GM18870 (cell line): ENCODE measurements at regions not wholly inside any gene's neighbourhood (a gene's known extent, or its start where the extent isn't known, plus 50 kb on each side); places are given as distances from the start of the nearest gene placed in this dataset.
"Not testable (repeated sequence)": the region's sequence is repeated elsewhere in the genome, so short reads cannot be mapped to it uniquely, and the experiment has no call there.

Source experiments
- ATAC-seq: cut with Tn5 transposase; IDR thresholded peaks from one replicate; pipeline ENCODE4 v1.9.1; 2021; ENCODE audit warnings: moderate library complexity; ENCODE audit not compliant: unreplicated experiment

GRCh38 chr1:99361406-99361805 is 97.1 kb downstream of the PLPPR4 start:
- ATAC-seq: no peak

GRCh38 chr1:99363531-99363930 is 99.2 kb downstream of the PLPPR4 start:
- ATAC-seq: no peak

GRCh38 chr1:99365141-99365540 is 100.8 kb downstream of the PLPPR4 start:
- ATAC-seq: no peak

GRCh38 chr1:99365545-99365944 is 101.3 kb downstream of the PLPPR4 start:
- ATAC-seq: no peak

GRCh38 chr1:99369154-99369553 is 104.9 kb downstream of the PLPPR4 start:
- ATAC-seq: no peak

- ATAC-seq: no peak
These were observed 106.2 kb downstream of the PLPPR4 start for GRCh38 chr1:99370476-99370875.

- no peak for ATAC-seq
These were observed 107.1 kb downstream of the PLPPR4 start for GRCh38 chr1:99371413-99371812.

GRCh38 chr1:99374109-99374508 is 109.8 kb downstream of the PLPPR4 start:
- no peak for ATAC-seq

- not testable (repeated sequence) for ATAC-seq
These were observed 110.4 kb downstream of the PLPPR4 start for GRCh38 chr1:99374693-99375092.

GRCh38 chr1:99384021-99384420 is 119.7 kb downstream of the PLPPR4 start:
- no peak for ATAC-seq

GRCh38 chr1:99385852-99386251 is 121.6 kb downstream of the PLPPR4 start:
- no peak for ATAC-seq

GRCh38 chr1:99396389-99396788 is 132.1 kb downstream of the PLPPR4 start:
- no peak for ATAC-seq

- no peak for ATAC-seq
These were observed 132.7 kb downstream of the PLPPR4 start for GRCh38 chr1:99397029-99397428.

- no peak for ATAC-seq
These were observed 133.6 kb downstream of the PLPPR4 start for GRCh38 chr1:99397863-99398262.

- ATAC-seq: not testable (repeated sequence)
These were observed 137.3 kb downstream of the PLPPR4 start for GRCh38 chr1:99401556-99401955.

GRCh38 chr1:99404399-99404798 is 140.1 kb downstream of the PLPPR4 start:
- not testable (repeated sequence) for ATAC-seq

GRCh38 chr1:99405325-99405724 is 141.0 kb downstream of the PLPPR4 start:
- ATAC-seq: not testable (repeated sequence)

GRCh38 chr1:99407018-99407417 is 142.7 kb downstream of the PLPPR4 start:
- ATAC-seq: no peak

GRCh38 chr1:99424087-99424486 is 159.8 kb downstream of the PLPPR4 start:
- ATAC-seq: no peak

- no peak for ATAC-seq
These were observed 165.5 kb downstream of the PLPPR4 start for GRCh38 chr1:99429754-99430153.

- ATAC-seq: no peak
These were observed 174.5 kb downstream of the PLPPR4 start for GRCh38 chr1:99438656-99439230.

- ATAC-seq: no peak
These were observed 175.3 kb downstream of the PLPPR4 start for GRCh38 chr1:99439433-99440075.
